H9 (cell line): ENCODE measurements at regions not wholly inside any gene's neighbourhood (a gene's known extent, or its start where the extent isn't known, plus 50 kb on each side); places are given as distances from the start of the nearest gene placed in this dataset.

ENCODE experiments used
- DNase-seq: peaks from one replicate; pipeline ENCODE4 v3.0.0-alpha.2; 2017
- H2AFZ ChIP-seq: one replicate; pipeline ENCODE4 v1.6.1; 2013; ENCODE audit warnings: mild to moderate bottlenecking, low read length, control low read depth, moderate library complexity
- H2AK5ac ChIP-seq: 2 replicates; pipeline ENCODE4 v1.6.1; 2013; ENCODE audit warnings: low read length, control low read depth, mixed read lengths; ENCODE audit not compliant: insufficient read length
- H2BK120ac ChIP-seq: one replicate; pipeline ENCODE4 v1.6.1; 2013; ENCODE audit warnings: low read depth, mild to moderate bottlenecking, low read length, control low read depth, inconsistent platforms; ENCODE audit not compliant: poor library complexity, severe bottlenecking
- H2BK12ac ChIP-seq: 2 replicates; pipeline ENCODE4 v1.6.1; 2013; ENCODE audit warnings: low read length, control low read depth, mixed read lengths, low read depth; ENCODE audit not compliant: insufficient read length
- H2BK15ac ChIP-seq: 2 replicates; pipeline ENCODE4 v1.6.1; 2013; ENCODE audit warnings: low read depth, low read length, control low read depth
- H2BK20ac ChIP-seq: one replicate; pipeline ENCODE4 v1.6.1; 2013; ENCODE audit warnings: low read depth, mild to moderate bottlenecking, low read length, control low read depth, inconsistent platforms; ENCODE audit not compliant: poor library complexity, severe bottlenecking
- H2BK5ac ChIP-seq: 2 replicates; pipeline ENCODE4 v1.6.1; 2013; ENCODE audit warnings: low read length, control low read depth, mixed read lengths; ENCODE audit not compliant: insufficient read length
- H3K14ac ChIP-seq: 2 replicates; pipeline ENCODE4 v1.6.1; 2013; ENCODE audit warnings: low read length, control low read depth; ENCODE audit not compliant: insufficient read depth
- H3K18ac ChIP-seq: 2 replicates; pipeline ENCODE4 v1.6.1; 2013; ENCODE audit warnings: low read depth, mild to moderate bottlenecking, mixed read lengths, low read length, control low read depth; ENCODE audit not compliant: insufficient read length
- H3K23ac ChIP-seq: 2 replicates; pipeline ENCODE4 v1.6.1; 2013; ENCODE audit warnings: low read length, control low read depth, mixed read lengths, low read depth; ENCODE audit not compliant: insufficient read length
- H3K23me2 ChIP-seq: 2 replicates; pipeline ENCODE4 v1.6.1; 2013; ENCODE audit warnings: low read depth, mild to moderate bottlenecking, mixed read lengths, low read length, control low read depth; ENCODE audit not compliant: insufficient read length, poor library complexity, severe bottlenecking
- H3K27ac ChIP-seq: 2 replicates; pipeline ENCODE4 v1.5.1; 2013; ENCODE audit warnings: low read length, control low read depth, mixed read lengths, low read depth; ENCODE audit not compliant: insufficient read length
- H3K27me3 ChIP-seq: 2 replicates; pipeline ENCODE4 v1.6.1; 2013; ENCODE audit warnings: low read length, control low read depth, inconsistent platforms; ENCODE audit not compliant: insufficient read depth
- H3K4ac ChIP-seq: 2 replicates; pipeline ENCODE4 v1.6.1; 2013; ENCODE audit warnings: low read depth, mild to moderate bottlenecking, control low read depth, inconsistent platforms, low read length, moderate library complexity
- H3K4me1 ChIP-seq: 2 replicates; pipeline ENCODE4 v1.6.1; 2013; ENCODE audit warnings: low read length, control low read depth, inconsistent platforms; ENCODE audit not compliant: insufficient read depth
- H3K4me2 ChIP-seq: 2 replicates; pipeline ENCODE4 v1.6.1; 2013; ENCODE audit warnings: low read length, control low read depth, mixed read lengths; ENCODE audit not compliant: insufficient read length, insufficient read depth
- H3K56ac ChIP-seq: 2 replicates; pipeline ENCODE4 v1.6.1; 2013; ENCODE audit warnings: low read depth, mild to moderate bottlenecking, mixed read lengths, low read length, control low read depth; ENCODE audit not compliant: insufficient read length
- H3K79me1 ChIP-seq: 2 replicates; pipeline ENCODE4 v1.6.1; 2013; ENCODE audit warnings: low read depth, mild to moderate bottlenecking, moderate library complexity, low read length, control low read depth, inconsistent platforms; ENCODE audit not compliant: insufficient read depth, poor library complexity, severe bottlenecking
- H3K79me2 ChIP-seq: 2 replicates; pipeline ENCODE4 v1.6.1; 2013; ENCODE audit warnings: low read length, control low read depth, inconsistent platforms; ENCODE audit not compliant: insufficient read depth
- H3K9ac ChIP-seq: 2 replicates; pipeline ENCODE4 v1.6.1; 2013; ENCODE audit warnings: low read length, control low read depth, mixed read lengths; ENCODE audit not compliant: insufficient read length; ENCODE audit errors: extremely low read depth
- H3K9me3 ChIP-seq: one replicate; pipeline ENCODE4 v1.6.1; 2013; ENCODE audit warnings: low read depth, low read length, inconsistent platforms; ENCODE audit not compliant: control insufficient read depth
- H3T11ph ChIP-seq: one replicate; pipeline ENCODE4 v1.6.1; 2013; ENCODE audit warnings: mild to moderate bottlenecking, low read length, control low read depth, inconsistent platforms
- H4K20me1 ChIP-seq: one replicate; pipeline ENCODE4 v1.6.1; 2013; ENCODE audit not compliant: control insufficient read depth, insufficient read length, insufficient read depth
- H4K5ac ChIP-seq: 2 replicates; pipeline ENCODE4 v1.6.1; 2013; ENCODE audit warnings: low read depth, mild to moderate bottlenecking, mixed read lengths, low read length, control low read depth; ENCODE audit not compliant: insufficient read length
- H4K8ac ChIP-seq: replicated peaks from 2 replicates; pipeline ENCODE4 v1.6.1; 2013; ENCODE audit warnings: low read length, control low read depth, mixed read lengths, low read depth; ENCODE audit not compliant: insufficient read length
- H4K91ac ChIP-seq: 2 replicates; pipeline ENCODE4 v1.6.1; 2013; ENCODE audit warnings: low read depth, mild to moderate bottlenecking, moderate library complexity, mixed read lengths, low read length, control low read depth; ENCODE audit not compliant: insufficient read length
- H3K27ac Mint-ChIP-seq, 3 experiments: 2 replicates in 2 of 3; 3 replicates in 1 of 3; pipeline ENCODE4 v1.8.0; 2020 to 2021; ENCODE audit warnings: mixed read lengths in 3 of 3, mild to moderate bottlenecking in 1 of 3, moderate library complexity in 1 of 3
- H3K27me3 Mint-ChIP-seq: 2 replicates; pipeline ENCODE4 v1.8.0; 2021; ENCODE audit warnings: low read depth, mild to moderate bottlenecking, moderate library complexity, mixed read lengths
- H3K36me3 Mint-ChIP-seq, 3 experiments: 2 replicates in 2 of 3; 3 replicates in 1 of 3; pipeline ENCODE4 v1.8.0; 2020 to 2021; ENCODE audit warnings: low read depth in 3 of 3, mixed read lengths in 3 of 3; ENCODE audit not compliant: insufficient read depth in 1 of 3
- H3K4me1 Mint-ChIP-seq, 2 experiments: 2 replicates each; pipeline ENCODE4 v1.8.0; 2020; ENCODE audit warnings: mixed read lengths in 2 of 2
- H3K4me3 Mint-ChIP-seq, 2 experiments: 2 replicates in 1 of 2; 3 replicates in 1 of 2; pipeline ENCODE4 v1.8.0; 2020 to 2021; ENCODE audit warnings: mild to moderate bottlenecking in 2 of 2, mixed read lengths in 2 of 2, moderate library complexity in 1 of 2
- H3K9me3 Mint-ChIP-seq, 2 experiments: 2 replicates in 1 of 2; 3 replicates in 1 of 2; pipeline ENCODE4 v1.8.0; 2020; ENCODE audit warnings: mild to moderate bottlenecking in 2 of 2, mixed read lengths in 2 of 2, moderate library complexity in 1 of 2
- CTCF ChIP-seq: fragments of 200-600 bp; sonication (generic); conservative IDR thresholded peaks from 3 replicates; pipeline ENCODE4 v1.8.0; 2021; ENCODE audit warnings: antibody characterized with exemption, mild to moderate bottlenecking
- WGBS: extraction: QIAGEN DNeasy Blood & Tissue Kit; methylation state at CpG from one replicate; pipeline ENCODE4 v1.1.7; 2013; ENCODE audit warnings: missing lambda C conversion rate, low lambda C conversion rate, mixed read lengths; ENCODE audit not compliant: insufficient read length; ENCODE audit errors: extremely low coverage; 5-methylcytosine and 5-hydroxymethylcytosine counted together

- H3K79me2 ChIP-seq, result no peaks in the 10 kb centered on the region
- no peak for DNase-seq
- H2BK15ac ChIP-seq, result no peak overlapping the region
- H3K14ac ChIP-seq, result no peak overlapping the region
- Mint-ChIP-seq H3K4me3 (no peak overlapping the region), H3K4me1 (peaks cover 4 to 8% of the 10 kb centered on the region in 2 experiments), H3K27ac (no peak overlapping the region), H3K36me3 (no peaks in the 10 kb centered on the region; a peak in 1 of 7 replicates), H3K27me3 (peaks cover 1% of the 10 kb centered on the region; the same call in 1 of the 2 replicates), H3K9me3 (no peaks in the 10 kb centered on the region)
- no peak overlapping the region for H2AFZ ChIP-seq
- no peaks in the 10 kb centered on the region for H3K27me3 ChIP-seq
- no peak overlapping the region for H3K56ac ChIP-seq
- H3K9me3 ChIP-seq, result no peaks in the 10 kb centered on the region
- no peaks in the 10 kb centered on the region for H4K20me1 ChIP-seq
- H3K4ac ChIP-seq, result no peak overlapping the region
- H3K9ac ChIP-seq, result no peak overlapping the region
- H2BK20ac ChIP-seq, result no peak overlapping the region
- no peaks in the 10 kb centered on the region for H3K79me1 ChIP-seq
- no peak overlapping the region for H2BK5ac ChIP-seq
- no peak overlapping the region for H2BK12ac ChIP-seq
- no peak overlapping the region for H3T11ph ChIP-seq
- H3K18ac ChIP-seq, result no peak overlapping the region
- no peak for TF ChIP-seq CTCF
- H3K4me2 ChIP-seq, result no peak overlapping the region
- H3K4me1 ChIP-seq, result no peaks in the 10 kb centered on the region
- H4K8ac ChIP-seq, result no peak overlapping the region
- H2AK5ac ChIP-seq, result no peak overlapping the region
- H4K5ac ChIP-seq, result no peak overlapping the region
- no peak overlapping the region for H2BK120ac ChIP-seq
- no peak overlapping the region for H4K91ac ChIP-seq
- no peak overlapping the region for H3K23ac ChIP-seq
- no CpG with 5 or more reads among the region's 1 CpG for WGBS
- H3K27ac ChIP-seq, result no peak overlapping the region
- H3K23me2 ChIP-seq, result no peaks in the 10 kb centered on the region
Observed at GRCh38 chr14:82641050-82641540, 1107.4 kb upstream of the SEL1L start.
